ENCODE measurements at regions not wholly inside any gene's neighbourhood (a gene's known extent, or its start where the extent isn't known, plus 50 kb on each side); places are given as distances from the start of the nearest gene placed in this dataset.

DNA sequence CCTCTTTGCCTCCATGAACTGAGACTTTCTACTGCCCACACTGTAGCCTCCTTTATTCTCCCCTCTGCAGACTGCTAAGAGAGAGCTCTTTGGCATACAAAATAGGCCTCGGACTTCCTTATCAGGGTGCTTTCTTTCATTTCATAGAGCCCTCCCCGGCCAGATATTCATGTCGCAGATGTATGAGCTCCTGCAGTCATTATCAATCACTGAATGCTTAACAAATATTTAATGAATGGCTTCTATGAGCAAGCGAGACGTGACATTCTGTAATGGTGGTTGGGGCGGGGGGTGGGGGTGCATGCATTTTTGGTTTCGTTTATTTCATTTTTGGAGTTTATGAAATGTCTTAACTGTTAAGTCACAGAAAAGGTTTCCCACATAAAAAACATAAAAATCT is 344.8 kb upstream of the KAZN start:
- TF ChIP-seq CTCF (IDR thresholded peaks at IDR 0.05) (no peak), POLR2A (IDR thresholded peaks at IDR 0.05) (no peak)

All from lower leg skin (tissue), 3 donors.